Bone marrow (tissue), 2 donors: ENCODE measurements at regions not wholly inside any gene's neighbourhood (a gene's known extent, or its start where the extent isn't known, plus 50 kb on each side); places are given as distances from the start of the nearest gene placed in this dataset.

Experiments
- DNase-seq, 2 donors: peaks; one replicate each; lab custom pipeline; 2025; lab: John Stamatoyannopoulos, UW

DNA sequence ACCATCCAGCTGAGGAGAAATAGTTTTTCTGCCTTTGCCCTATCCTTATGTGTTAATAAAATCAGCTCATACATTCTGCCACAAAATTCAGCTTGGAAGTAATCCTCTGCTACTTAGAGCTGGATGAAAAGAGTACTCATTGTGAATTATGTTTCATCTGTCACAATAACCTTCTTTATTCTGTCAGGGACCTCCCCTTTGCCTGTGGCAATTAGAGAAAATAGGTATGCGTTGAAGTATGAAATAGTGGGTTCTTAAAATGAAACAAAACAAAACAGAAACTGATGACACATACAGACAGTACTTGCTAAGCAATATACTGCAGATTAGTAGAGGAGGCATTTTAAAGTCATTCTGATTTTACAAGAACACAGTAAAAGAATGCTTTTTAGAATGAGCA is 578.5 kb downstream of the USP25 start:
- DNase-seq: no peak

DNA sequence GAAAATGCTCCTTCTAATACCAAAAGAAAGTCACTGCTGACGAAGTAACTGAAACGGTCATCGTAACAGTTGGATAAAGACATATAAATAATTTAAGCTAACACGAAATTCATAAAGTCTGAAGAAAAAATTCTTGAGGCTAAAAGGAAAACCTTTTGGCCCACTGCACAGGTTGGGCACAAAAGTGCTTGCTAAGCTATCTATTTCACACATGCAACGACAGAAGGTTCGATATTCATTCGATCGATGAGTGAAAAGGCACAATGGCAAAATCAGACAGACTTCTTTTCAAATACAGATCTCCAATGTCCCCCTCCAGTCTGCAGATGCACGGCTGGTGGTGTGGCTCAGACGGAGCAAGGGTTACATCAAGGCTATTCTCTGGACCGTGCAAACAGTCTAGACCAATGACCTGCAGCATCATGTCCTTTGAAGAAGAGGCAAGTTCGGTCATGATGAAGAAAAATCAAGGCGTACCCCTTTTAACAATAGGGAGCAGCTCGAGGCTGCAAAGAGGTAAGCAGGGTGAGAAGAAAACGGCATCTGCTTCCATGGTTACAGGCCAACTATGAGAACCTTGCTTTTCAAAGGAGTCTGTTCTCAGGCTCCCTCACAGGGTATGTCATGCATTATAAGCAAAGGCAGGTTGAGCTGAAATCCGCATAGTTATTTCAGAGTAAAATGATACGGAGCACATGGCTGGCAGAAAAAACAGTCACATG is 579.6 kb downstream of the USP25 start:
- DNase-seq: no peak

- DNase-seq: no peak
Observed at GRCh38 chr21:16310176-16310575, 580.4 kb downstream of the USP25 start.

DNA sequence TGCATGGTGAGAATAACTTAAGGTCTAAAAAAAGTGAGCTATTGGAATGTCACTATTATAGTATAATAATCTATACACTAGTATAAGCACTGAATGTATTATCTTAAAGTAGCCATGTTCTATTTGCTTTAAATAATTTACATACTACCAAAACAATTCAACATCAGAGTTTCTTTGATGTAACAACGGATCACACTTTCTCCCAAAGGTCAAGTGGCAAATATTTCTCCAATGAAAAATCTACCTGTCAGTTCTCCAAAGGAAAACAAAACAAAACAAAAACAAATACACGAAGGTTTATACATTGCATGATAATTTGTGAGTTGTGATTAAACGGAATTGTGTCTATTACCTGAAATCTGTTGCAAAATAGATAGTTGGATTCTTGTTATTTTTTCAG is 581.4 kb downstream of the USP25 start:
- no peak for DNase-seq

DNA sequence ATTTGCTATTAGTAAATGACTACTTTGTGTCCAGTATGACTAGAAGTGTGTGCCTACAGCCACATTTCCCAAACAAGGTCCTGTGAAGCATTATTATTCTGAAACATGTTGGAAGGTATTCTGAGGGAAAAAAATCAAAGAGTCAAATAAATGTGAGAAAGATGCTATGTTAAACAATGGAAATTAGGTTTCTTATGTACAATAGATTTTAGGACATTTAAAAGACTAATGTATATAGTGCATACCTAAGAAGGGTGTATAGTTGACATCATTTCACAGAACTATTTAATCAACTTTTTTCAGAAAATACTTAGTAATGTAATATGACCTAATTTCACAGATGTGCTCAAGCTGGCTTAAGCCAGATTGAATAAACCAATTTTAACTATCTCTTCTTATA is 582.5 kb downstream of the USP25 start:
- DNase-seq: no peak

DNA sequence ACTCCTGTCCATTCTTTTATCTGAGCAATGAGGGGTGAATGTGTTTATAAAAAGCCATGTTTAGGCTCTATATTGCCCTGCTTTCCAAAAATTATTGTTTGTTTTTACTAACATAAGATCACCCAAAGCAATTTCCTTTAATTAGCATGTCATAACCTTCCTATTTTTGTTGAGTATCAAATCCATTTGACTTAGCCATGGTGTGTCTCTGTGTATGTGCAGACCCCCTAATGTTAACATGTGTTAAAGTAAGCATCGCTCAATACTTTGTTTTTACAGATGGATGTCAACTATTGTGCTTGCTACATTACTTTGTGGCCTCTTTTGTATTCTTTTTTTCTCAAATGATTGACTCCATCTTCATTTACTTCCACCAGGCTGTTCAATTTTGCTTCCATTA is 585.4 kb downstream of the USP25 start:
- no peak for DNase-seq

DNA sequence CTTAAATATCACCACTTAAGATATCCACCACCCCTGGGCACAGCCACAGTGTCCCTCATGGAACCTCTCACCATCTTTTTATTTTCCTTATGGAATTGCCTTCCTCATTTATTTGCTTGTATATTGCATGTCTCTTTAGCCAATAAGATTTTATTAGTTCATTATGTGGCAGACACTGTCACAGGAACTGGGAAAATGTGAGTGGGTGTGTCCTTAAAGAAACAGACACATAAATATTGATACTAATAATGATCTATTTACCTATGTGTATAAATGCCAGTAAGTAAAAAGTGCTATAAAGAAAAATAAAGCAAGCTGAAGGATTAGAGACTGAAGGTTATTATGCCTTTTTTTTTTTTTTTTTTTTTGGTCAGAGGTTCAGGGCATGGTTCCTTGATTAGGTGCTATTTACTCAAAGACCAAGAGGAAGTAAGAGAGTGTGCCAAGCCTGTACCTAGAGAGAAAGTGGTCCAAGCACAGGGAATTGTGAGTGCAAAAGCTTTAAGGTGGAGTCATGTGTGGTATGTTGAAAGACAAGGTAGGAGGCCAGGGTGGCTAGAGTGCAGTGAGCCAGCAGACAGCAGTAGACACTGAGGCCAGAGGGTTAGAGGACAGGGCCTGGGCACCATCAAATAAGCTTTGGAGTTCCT is 589.0 kb downstream of the USP25 start:
- no peak for DNase-seq

GRCh38 chr21:16320110-16320509 is 590.3 kb downstream of the USP25 start:
- no peak for DNase-seq

DNA sequence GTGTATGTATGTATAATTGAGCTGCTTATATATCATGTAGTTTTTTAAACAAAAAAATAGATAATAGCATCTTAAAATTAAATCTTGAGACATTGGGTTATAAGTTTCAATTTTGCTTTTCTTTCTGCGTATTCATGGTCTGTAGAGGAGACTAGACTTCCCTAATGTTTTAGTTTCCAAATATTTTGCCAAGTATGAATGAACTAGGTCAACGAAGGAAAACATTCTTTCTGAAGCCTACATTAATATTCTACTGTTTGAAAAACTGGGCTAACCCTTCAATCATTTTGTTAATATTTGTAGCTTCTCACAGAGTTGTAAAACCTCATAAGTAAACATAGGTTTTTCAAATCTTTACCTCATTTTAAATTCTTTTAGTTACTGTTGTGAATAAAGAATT is 592.7 kb downstream of the USP25 start:
- no peak for DNase-seq

- DNase-seq: no peak
Observed at GRCh38 chr21:16323596-16323995, 593.8 kb downstream of the USP25 start.

DNA sequence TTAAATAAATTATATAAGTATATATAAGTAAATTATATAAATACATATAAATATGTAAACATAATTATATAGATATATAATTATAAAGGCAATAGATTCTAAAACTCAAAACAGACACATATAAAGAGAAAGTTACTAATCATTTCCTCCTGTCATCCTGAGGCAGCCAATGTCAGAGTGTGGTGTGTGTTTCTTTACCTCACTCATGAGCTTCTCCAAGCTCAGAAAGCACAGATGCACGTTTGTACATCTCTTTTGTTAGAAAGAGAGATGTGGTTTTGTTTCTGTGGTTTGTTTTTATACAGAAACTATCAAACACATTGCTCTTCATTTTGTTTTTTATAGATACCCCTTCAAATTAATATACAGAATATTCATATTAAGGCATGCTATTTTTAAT is 594.8 kb downstream of the USP25 start:
- no peak for DNase-seq

DNA sequence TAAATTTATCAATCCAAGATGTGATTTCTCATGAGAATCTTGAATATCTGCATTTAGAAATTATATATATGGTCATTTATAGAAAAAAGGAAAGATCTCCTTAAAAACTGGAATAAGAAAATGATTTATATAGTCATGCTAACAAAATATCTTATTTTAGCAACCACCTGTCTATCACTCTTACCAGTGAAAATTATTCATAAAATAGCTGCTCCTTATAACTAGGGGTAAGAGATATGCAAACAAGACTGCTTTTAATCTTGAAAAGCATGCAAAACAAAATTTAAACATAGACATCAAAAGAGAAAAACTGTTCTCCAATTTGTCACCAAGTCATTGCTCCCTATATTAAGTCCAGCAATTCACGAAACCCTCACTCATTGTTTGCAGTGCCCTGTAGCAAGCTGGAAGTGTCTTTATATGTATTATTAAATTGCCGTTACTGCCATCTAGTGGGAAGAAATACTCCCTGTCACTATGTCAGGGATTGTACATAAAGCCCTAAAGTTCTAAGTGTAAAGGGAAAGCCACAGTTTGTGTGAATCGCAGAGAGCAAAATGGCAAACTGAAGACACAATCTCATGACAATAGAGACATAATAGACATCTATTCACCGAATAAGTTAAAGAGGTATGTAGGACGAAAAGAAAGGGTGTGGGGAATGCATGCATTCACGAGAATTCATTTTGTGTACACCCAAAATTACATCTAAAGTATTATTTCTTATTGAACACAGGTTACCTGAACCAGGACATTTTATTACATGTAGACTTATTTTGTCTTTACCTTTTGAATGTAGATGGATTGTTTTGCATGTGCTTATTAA is 600.5 kb downstream of the USP25 start:
- peak in 1 of 2 donors; percentile 58 for DNase-seq

DNA sequence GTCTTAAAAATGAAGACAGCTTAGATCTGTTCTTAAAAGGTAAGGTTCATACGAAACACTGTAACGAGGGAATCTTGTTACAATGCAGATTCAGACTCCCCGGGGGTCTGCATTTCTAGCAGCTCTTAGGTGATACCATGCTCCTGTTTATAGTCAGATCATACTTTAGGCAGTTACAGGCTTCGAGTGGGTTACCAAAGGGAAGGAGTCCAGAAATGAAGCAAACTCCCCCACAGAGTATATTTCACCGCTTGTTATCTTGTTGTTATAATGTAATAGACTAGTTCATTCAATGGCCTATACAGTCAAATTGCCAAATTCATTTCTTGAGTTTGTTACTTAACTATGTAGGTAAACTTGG is 601.1 kb downstream of the USP25 start:
- no peak for DNase-seq

DNA sequence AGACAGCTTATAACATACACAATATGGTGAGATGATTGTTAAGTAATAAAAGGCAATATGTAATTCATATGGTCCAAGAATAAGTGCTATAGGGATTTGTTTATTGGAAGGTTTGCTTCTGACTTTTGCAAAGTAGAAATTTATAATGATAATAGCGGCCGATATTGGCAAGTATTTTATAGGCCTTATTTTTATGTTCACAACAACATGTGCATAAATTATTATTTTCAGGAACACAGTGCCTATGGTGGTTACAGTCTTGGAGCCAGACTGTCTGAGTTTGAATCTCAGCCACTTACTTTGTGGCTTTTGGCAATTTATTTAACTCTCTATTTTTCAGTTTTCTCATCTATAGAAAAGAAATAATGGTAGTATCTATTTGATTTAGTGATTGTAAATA is 607.5 kb downstream of the USP25 start:
- no peak for DNase-seq

DNA sequence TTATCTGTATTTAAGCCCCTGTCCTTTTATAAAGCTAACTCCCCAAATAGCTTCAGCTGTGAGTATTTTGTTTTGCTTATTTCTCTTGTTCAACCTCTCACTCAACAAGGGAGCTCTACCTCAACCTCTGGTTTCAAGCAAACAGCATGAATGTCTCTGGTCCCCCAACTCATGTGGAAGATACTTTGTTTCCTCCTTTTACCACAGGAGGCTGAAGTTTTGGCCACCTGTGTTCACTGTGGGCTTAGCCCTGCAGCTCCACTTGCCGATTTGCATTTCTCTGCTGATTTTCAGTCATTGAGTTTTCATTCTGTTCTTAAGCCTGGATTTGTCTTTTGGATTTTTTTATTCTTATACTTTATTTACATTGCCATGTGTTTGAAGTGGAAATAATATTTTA is 613.1 kb downstream of the USP25 start:
- no peak for DNase-seq

DNA sequence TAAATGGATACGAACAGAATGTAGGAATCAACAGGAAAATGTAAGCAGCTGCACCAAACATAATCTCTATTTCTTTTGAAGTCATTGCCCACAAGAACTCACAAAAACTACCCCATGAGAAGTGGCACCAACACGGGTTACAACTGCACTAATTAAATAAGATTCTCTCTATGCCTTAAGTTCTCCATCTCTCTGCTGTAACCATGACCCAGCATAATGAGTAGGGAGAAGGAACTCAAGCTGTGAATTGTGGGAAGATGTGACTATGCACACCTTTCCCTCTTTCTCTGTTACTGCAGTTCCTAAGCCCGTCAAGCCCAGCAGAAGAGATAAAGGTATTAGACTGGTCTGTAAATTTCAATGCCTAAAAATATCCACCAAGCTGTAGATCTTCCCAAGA is 614.0 kb downstream of the USP25 start:
- no peak for DNase-seq

DNA sequence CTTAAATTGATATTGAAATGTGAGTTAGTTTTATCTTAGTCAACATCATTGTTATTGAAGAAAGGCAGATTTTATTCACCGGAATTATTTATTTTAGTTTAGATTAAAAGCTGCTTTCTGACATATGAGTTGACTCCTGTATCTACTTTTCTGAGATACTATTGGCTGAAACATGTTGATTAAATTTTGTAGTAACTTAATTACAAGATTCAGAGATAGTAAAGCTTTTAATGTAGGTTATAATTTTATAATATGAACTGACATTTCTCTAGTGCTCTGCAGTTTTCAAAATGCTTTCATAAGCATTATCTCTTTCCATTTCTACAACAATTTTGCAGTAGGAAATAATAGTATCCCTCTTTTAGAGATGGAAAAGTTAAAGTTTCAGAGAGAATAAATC is 616.0 kb downstream of the USP25 start:
- DNase-seq: no peak

DNA sequence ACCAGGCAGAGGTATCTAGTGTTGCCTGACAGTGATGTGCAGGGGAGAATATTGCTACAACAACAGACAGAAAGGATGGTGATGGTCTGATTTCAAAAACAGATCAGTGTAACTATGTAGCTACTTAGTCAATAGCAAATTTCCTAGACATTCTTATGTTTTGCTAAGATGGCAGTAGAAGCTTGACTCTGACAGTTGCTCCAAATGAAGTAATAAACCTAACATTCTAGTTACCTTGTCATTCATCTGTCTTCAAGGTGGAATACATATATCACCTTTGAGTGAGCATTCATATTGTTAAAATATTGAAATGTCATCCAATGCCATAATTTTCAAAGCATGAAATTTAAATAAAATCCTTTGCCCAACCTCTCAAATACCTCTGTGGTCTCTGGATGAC is 617.4 kb downstream of the USP25 start:
- no peak for DNase-seq

DNA sequence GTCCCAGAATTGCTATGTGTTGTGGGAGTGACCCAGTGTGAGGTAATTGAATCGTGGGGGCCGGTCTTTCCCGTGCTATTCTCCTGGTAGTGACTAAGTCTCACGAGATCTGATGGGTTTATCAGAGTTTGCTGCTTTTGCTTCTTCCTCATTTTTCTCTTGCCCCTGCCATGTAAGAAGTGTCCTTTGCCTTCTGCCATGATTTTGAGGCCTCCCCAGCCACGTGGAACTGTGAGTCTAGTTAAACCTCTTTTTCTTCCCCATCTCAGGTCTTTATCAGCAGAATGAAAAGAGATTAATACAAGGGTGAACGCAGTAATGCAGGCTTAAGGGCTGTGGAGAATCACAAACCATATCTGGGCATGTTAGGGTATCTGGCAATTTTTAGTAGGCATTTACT is 624.0 kb downstream of the USP25 start:
- no peak for DNase-seq

DNA sequence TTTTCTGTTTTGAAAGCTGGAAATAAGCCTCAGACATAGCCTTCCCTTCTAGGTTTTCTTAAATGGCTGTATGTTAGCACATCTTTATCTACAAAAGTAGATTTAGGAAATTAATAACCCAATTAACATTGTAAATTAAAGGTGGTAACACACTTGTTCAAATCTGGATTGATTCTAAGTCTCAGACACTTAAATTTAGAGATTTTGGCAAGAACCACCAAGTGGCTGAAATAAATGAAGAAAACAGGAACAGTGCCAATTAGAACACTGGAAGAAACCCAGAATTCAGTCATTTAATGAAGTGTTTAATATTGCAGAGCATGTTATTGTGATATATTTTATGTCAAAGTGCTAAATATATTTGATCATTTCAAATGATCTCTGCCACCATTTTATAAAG is 628.2 kb downstream of the USP25 start:
- no peak for DNase-seq

DNA sequence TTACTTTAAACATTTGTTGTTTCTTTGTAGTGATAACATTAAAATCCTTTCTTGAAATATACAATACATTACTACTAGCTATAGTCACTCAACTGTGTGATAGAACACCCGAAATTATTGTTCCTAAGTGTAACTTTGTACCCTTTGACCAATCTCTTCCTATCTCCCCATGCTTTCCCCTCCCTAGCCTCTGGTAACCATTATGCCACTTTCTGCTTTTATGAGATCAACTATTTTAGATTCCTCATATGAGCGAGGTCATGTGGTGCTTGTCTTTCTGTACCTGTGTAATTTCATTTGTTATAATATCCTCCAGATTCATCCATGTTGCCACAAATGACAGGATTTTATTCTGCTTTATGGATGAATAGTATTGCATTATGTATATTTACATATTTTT is 629.0 kb downstream of the USP25 start:
- DNase-seq: no peak

DNA sequence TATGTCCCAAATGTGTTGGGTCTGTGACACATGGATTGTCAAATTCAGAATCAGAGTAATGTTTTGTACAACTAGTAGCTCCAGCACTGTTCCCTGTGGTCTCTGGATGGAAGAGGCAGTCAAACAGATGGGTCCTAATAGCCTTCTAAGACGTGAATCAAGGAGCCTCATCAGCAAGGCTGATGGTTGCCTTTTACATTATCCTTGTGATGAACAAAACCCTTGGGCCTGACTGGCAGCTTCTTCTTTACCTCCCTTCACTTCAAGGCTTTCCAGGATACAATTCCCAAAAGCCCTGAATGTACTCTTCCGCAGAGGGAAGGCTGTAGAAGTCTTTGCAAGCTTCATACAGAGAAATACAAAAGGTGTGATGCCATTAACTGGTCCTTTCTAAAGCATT is 633.3 kb downstream of the USP25 start:
- DNase-seq: no peak

- no peak for DNase-seq
Observed at GRCh38 chr21:16363518-16363917, 633.7 kb downstream of the USP25 start.
